ENCODE measurements at regions not wholly inside any gene's neighbourhood (a gene's known extent, or its start where the extent isn't known, plus 50 kb on each side); places are given as distances from the start of the nearest gene placed in this dataset.

DNA sequence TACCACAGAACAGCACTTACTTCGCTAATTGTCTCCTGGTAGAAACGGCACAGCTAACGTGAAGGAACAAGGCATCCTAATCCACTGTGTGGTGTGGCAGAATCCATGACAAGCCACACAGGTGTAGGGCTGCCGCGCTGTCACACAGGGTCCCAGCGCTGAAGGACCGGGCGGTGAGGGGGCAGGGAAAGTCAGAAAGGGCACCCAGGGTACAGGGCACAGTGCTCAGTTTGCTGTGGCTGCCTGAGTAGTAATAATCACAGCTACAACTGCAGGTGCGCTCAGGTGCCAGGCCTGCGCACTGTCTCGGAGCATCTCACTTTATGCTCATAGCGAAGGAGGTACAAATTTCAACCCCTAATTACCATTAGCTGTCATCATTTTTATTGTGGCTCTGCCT lies 55.2 kb upstream of the CAB39 start:
- no peak for TF ChIP-seq POLR2A (IDR thresholded peaks at IDR 0.05)
- TF ChIP-seq, protein P1, sequence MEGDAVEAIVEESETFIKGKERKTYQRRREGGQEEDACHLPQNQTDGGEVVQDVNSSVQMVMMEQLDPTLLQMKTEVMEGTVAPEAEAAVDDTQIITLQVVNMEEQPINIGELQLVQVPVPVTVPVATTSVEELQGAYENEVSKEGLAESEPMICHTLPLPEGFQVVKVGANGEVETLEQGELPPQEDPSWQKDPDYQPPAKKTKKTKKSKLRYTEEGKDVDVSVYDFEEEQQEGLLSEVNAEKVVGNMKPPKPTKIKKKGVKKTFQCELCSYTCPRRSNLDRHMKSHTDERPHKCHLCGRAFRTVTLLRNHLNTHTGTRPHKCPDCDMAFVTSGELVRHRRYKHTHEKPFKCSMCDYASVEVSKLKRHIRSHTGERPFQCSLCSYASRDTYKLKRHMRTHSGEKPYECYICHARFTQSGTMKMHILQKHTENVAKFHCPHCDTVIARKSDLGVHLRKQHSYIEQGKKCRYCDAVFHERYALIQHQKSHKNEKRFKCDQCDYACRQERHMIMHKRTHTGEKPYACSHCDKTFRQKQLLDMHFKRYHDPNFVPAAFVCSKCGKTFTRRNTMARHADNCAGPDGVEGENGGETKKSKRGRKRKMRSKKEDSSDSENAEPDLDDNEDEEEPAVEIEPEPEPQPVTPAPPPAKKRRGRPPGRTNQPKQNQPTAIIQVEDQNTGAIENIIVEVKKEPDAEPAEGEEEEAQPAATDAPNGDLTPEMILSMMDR (IDR thresholded peaks at IDR 0.05), result no peak

Measured in testis (tissue), 2 donors.